Cardiac fibroblast (primary cell): ENCODE measurements at regions not wholly inside any gene's neighbourhood (a gene's known extent, or its start where the extent isn't known, plus 50 kb on each side); places are given as distances from the start of the nearest gene placed in this dataset.

Source experiments
- DNase-seq, 2 donors: peaks; one replicate each; pipeline versions ENCODE4 v3.0.0 to v3.0.0-alpha.2; 2010; ENCODE audit warnings: low read depth in 2 of 2
- H3K4me3 ChIP-seq, 2 donors: replicated peaks in 1 of 2; 1 replicate in 1 of 2; 2 replicates in 1 of 2; pipeline ENCODE4 v1.5.1; 2011; ENCODE audit warnings: low read depth in 2 of 2, low read length in 2 of 2, mild to moderate bottlenecking in 2 of 2, moderate library complexity in 1 of 2
- CTCF ChIP-seq: IDR thresholded peaks from one replicate; pipeline ENCODE4 v1.5.1; 2011; ENCODE audit warnings: low read depth, mild to moderate bottlenecking, low read length, inconsistent platforms

- no peak overlapping the region for H3K4me3 ChIP-seq
- no peak for DNase-seq
- TF ChIP-seq CTCF: no peak
Measured at GRCh38 chr14:22338381-22338780, 250.6 kb downstream of the DAD1 start.

GRCh38 chr14:22337938-22338337 is 251.1 kb downstream of the DAD1 start:
- H3K4me3 ChIP-seq: no peak overlapping the region
- DNase-seq: no peak
- TF ChIP-seq CTCF: no peak

GRCh38 chr14:22337521-22337920 is 251.5 kb downstream of the DAD1 start:
- H3K4me3 ChIP-seq: no peak overlapping the region
- TF ChIP-seq CTCF: no peak
- DNase-seq: no peak

GRCh38 chr14:22336031-22336430 is 253.0 kb downstream of the DAD1 start:
- H3K4me3 ChIP-seq: no peak overlapping the region
- TF ChIP-seq CTCF: no peak
- no peak for DNase-seq

GRCh38 chr14:22334627-22335026 is 254.4 kb downstream of the DAD1 start:
- DNase-seq: no peak
- no peak for TF ChIP-seq CTCF
- no peak overlapping the region for H3K4me3 ChIP-seq

GRCh38 chr14:22334275-22334577 is 254.8 kb downstream of the DAD1 start:
- no peak for TF ChIP-seq CTCF
- no peak overlapping the region for H3K4me3 ChIP-seq
- no peak for DNase-seq

GRCh38 chr14:22333422-22334274 is 255.4 kb downstream of the DAD1 start:
- H3K4me3 ChIP-seq: no peak overlapping the region
- TF ChIP-seq CTCF: no peak
- peak; percentile 39 to 82 for DNase-seq
